GM18951 (cell line): ENCODE measurements at regions not wholly inside any gene's neighbourhood (a gene's known extent, or its start where the extent isn't known, plus 50 kb on each side); places are given as distances from the start of the nearest gene placed in this dataset.

Experiments used
- POLR2A ChIP-seq: IDR thresholded peaks from 4 replicates; pipeline ENCODE4 v1.6.1; 2011; ENCODE audit warnings: mild to moderate bottlenecking; ENCODE audit not compliant: insufficient read length, insufficient read depth; ENCODE audit errors: extremely low read depth
- in situ Hi-C: fragments of 300-500 bp; cut with MboI; formaldehyde crosslinking; loops from one replicate; pipeline ENCODE4 v1.12.0; 2022; ENCODE audit warnings: low sequenced_read_pairs, mixed read lengths, inconsistent platforms; ENCODE audit not compliant: unreplicated experiment

DNA sequence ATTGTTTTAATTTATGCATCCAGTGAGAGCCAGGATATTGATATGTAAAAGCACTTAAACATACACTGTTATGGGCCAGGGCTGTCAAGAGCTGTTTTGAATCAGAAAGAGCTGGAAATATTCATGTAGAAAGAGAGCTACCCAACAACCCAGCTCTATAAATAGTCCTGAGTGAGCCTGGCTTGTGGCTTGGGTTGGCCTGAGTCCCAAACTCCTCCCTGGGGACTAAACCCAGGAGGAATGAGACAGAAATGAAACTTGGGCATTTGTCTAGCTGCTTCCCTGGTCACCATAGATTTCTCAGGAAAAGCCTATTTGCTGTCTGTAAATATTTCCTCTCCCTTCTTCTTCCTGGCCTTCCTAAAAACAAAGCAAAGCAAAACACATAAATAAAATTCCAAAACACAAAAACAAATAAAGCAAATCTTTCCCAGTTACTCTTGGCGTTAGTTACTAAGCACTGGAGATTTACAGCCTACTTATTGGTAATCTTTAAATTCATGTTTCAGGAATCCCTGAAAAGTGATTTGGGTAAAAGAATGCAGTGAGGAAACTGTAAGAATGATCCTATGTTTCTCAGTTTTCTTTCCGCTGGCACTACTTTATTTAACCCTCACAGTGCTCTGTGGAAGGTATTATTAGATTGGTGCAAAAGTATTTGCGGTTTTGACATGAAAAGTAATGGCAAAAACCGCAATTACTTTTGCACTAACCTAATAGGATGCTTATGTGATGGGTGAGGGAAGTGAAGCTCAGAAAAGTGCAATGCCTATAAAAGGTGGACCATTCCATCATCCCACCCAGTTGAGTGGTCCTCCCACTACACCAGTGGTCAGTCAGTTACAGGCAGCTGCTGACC lies 111.8 kb downstream of the CARTPT start:
- TF ChIP-seq POLR2A: no peak
- in situ Hi-C loops: no loop called here

DNA sequence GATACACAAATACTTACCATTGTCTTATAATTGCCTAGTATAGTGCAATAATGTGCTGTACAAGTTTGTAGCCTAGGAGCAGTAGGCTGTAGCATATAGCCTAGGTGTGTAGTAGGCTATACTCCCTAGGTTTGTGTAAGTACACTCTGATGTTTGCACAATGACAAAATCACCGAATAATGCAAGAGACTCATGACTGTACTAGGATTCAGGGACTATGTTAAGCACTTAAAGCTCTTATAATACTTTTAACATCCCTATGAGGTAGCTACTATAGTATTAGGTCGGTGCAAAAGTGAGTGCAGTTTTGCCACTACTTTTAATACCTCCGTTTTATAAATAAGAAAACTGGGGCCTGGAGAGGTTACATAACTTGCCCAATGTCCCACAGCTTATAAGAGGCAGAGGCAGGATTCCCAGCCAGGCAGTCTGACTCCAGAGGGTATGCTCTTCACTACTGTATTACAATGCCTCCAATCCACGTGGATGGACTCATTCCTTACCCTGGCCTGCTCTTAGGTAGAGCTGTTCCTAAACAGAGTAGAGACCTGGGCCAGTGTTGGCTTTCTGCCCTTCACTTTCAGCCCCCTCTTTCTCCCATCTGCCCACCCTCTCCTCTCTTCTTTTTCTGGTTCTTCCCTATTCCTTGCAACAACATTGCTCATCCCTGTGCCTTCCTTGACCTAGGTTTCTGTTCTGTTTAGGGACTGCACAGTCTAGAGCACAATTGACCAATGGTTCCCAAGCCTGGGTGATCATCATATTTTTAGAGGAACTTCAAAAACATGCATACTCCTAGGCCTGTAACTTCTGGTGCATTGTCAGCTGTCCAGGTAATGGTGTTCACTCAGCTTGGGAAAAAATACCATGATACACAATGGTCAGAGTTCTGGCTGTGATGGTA lies 114.0 kb downstream of the CARTPT start:
- TF ChIP-seq POLR2A: no peak
- in situ Hi-C loops: no loop called here

DNA sequence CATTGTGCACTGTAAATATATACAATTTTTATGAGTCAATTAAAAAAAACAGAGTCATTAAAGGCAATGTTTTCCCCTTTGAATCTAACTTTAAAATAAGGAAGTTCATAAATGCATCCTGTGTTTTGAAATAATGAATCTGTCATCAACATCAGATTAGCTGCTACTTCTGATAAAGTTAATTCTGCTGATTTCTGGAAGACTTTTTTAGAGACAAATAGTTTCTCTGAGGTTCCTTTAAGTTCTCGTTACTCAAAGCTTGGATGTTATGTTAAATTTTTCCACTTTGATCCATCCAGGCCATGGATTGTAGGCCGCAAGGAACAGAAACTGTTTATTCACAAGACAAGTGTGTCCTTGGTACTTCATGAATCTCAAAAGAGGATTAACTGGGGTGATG lies 115.5 kb downstream of the CARTPT start:
- in situ Hi-C loops: no loop called here
- TF ChIP-seq POLR2A: no peak

DNA sequence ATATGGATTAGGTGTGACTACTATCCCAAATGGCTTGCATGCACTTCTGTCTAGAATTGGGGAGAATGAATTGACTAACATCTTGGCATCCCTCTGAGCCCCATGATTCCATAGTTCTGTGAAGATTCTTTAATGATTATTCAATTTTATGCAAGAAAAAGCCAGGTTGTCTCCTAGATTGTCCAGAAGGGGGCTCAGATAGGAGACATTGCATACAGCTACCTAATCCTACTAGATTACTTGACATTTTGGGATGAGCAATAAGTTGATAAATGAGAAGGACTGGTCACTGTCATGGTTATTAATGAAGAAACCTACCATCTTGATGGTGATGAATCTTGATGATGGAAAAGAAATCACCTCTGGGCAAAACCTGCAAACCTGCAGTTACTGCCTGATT lies 117.0 kb downstream of the CARTPT start:
- in situ Hi-C loops: no loop called here
- no peak for TF ChIP-seq POLR2A

DNA sequence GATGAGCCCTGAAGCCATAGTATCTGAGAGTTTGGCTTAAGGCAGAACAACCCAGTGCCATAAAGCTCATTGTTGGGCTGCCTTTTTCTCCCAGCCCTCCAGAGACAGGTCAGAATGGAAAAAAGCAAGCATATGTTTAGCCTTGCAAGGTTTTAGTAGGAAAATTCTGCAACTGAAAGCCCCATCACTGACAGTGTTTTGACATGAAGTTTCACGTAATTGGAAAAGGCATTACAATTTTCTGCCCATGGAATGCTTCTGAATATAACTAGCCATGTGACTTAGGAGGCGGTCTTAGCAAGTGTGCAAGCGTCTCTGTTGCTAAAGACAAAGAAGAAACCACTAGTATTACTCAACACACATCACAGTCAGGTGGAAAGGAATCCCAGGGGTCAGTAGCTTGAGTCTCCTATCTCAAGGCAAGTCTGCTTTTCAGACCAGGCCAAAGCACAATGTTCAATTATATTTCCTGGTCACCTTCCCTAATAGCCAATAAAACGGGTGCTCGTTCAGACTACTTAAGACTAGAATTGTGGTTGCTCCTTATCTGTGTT lies 117.6 kb downstream of the CARTPT start:
- in situ Hi-C loops: no loop called here
- TF ChIP-seq POLR2A: no peak

DNA sequence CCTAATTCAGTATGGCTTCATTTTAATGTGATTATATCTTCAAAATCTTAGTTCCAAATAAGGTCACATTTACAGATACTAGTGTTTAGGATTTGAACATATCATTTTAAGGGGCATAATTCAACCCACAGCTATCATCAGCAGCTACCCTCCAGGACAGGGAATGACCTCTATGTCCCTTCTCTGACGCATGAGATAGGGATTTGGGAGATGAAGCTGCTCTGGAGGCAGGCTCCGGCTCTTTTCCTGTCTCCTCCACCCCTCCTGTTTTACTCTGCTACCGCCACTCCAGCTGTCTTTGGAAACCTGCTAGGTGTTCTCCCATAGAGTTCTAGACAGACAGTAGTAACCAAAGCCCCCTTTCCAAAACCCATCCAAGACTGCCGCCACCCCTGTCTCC lies 119.2 kb downstream of the CARTPT start:
- in situ Hi-C loops: no loop called here
- no peak for TF ChIP-seq POLR2A

DNA sequence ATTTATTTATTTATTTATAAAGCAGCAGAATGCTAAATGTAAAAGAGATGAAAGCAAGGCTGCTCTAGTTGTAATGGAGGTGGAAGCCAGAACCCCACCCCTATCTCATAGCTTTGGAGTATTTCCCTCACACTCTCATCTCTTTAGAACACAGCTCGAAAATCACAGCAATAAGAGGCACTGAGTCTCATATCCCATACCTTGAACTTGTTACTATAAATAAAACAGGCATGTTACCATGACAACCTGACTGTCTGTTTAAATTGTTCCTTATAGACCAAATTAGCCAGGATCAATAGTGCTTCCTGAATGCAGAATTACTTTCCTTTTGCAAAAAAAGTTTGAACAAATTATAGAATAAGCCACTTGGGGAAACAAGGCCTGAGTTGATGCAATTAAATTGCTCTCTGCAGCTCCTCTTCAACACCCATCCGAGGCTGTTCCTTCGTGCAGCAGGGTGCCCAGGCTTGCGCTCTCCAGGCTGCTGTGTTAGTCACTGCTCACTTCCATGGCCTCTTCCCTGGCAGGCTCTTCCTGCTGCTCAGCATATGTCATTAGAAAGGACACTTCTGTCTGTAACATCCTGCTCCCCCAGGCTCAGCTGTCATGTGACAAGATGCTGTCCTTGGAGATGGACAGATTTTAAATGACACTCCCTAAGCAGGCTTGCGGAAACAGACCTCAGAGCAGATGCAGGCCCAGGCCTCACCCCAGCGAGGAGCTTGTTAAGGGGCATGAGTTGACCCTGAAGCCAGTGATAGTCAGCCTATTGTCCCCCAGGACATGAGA lies 120.2 kb downstream of the CARTPT start:
- in situ Hi-C loops: no loop called here
- TF ChIP-seq POLR2A: no peak

DNA sequence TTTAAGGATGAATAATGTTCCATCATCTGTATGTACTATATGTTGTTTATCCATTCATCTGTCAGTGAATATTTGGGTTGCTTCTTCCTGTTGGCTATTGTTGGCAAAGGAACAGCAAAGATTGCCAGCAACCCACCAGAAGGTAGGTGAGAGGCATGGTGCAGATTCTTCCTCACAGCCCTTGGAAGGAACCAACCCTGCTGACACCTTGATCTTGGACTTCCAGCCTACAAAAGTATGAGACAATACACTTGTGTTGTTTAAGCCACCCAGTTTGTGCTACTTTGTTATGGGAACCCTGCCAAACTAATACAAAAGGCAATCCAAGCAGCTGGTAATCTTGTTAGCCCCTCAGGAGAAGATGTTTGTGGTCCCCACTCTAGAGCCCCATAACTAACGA lies 122.0 kb downstream of the CARTPT start:
- in situ Hi-C loops: no loop called here

DNA sequence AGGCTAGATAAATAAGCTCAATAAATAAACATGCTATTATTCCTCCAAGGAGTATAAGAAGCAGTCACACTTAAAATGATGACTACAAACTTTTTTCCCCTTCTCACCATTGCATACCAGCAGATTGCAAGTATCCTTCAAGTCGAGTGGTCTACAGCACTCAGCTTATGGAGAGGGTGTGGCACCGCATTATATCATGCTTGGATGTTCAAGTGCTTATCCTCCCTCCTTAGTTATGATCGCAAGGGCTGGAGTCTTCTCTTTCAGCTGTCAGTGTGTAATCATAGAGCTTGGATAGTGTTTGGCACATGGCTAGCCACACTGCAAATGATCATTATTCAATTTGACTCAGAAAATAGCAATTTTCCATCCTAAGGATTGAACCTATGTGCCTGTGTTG lies 124.0 kb downstream of the CARTPT start:
- TF ChIP-seq POLR2A: no peak
- in situ Hi-C loops: no loop called here

More for the DNA sequence above, 122.0 kb downstream of the CARTPT start:
- TF ChIP-seq POLR2A: no peak

DNA sequence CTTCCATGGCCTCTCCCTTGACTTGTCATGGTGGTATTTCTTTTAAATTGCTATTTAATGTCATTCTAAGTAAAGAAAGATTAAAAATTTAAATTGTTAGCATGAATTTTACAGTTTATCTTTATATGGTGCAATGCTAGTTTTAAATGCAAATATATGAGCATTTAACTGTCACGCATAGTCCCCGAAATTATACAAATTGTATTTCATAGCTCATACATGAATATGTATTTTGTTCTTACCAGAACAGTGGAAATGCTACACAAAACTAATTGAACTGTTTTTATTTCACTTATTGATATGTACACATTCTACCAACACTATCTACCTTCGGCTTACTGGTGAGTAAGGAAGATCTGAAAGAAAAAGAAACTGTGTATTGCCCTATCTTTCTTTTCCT lies 125.8 kb downstream of the CARTPT start:
- no peak for TF ChIP-seq POLR2A
- in situ Hi-C loops: no loop called here

DNA sequence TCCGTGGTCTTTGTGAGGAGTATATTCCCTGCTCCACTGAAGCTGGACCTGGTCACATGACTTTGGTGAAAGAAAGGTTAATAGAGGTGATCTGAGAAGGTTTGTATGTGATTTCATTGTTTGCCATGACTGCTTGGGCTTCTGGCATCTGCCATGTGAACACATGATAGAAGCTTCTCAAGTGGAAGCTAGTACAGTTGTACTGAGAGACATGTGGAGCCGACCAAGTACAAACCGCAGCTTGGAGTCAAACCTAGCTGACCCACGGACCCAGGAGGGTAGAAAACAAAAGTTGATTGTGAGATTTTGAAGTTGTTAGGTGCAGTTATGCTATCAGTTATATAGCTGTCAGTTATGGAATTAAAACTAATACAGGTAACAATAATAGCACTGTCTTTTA lies 140.4 kb downstream of the CARTPT start:
- in situ Hi-C loops: no loop called here

DNA sequence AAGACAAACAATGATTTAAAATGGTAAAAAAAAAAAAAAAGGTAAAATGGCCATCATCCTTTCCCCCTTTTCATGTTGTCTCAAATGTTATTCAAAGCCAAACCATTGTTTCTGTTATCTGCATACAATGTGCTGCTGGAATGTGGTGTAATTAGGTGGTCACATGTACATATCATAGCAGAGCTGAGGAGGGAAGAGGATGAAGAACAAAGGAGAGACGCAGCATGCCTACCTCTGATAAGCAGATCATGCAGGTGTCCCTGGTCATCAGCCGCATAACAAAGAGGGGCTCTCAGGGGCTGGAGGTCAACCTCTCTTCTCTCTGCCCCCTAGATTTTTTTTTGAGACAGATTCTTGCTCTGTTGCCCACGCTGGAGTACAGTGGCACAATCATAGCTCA lies 141.0 kb downstream of the CARTPT start:
- in situ Hi-C loops: no loop called here
- no peak for TF ChIP-seq POLR2A

More for the DNA sequence above, 140.4 kb downstream of the CARTPT start:
- TF ChIP-seq POLR2A: no peak

DNA sequence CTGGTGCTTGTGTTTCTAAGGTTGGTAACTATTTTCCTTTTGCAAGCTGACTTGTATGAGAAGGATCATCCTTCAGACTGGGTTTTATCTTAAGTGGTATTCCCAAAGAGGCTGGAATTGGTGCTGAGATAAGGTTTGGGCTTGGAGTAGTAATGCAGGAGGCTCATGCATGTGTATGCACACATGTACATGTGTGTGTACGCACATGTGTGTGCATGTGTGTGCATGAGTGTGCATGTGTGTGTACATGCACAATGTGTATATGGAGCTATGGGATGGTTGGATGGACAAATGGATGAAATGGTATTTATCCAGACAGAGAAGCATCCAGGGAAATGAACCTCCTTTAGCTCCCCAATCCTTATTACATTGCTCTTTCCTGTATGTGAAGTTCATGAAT lies 142.6 kb downstream of the CARTPT start:
- no peak for TF ChIP-seq POLR2A
- in situ Hi-C loops: no loop called here

DNA sequence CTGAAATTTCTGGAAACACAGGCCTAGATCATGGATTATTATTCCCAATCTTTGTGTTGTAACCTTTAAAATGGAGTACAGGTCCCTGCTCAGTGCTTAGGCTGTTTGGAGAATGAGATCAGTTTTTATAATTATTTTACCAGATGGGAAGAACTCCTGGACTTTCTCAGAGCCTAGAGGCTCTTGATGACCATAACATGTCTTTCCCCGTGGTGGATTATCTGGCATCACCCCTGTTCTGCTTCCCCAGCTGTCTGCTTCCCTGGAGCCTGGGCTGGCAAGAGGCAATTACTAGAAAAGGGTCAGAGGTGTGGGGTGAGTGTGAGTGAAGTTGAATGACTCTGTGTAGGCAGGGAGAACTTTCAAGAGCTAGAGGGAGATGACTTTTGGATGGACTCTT lies 143.0 kb downstream of the CARTPT start:
- in situ Hi-C loops: no loop called here
- TF ChIP-seq POLR2A: no peak
